ENCODE measurements at regions not wholly inside any gene's neighbourhood (a gene's known extent, or its start where the extent isn't known, plus 50 kb on each side); places are given as distances from the start of the nearest gene placed in this dataset.

GRCh38 chr1:88228114-88228513 lies 456.0 kb upstream of the PKN2 start:
- TF ChIP-seq REST (IDR thresholded peaks at IDR 0.05; ENCODE audit: insufficient replicate concordance, low read depth), result no peak
- no peak for TF ChIP-seq CTCF (IDR thresholded peaks at IDR 0.05; ENCODE audit: insufficient read depth, low read length)
- no peak for TF ChIP-seq POLR2AphosphoS5 (IDR thresholded peaks at IDR 0.05; ENCODE audit: low read depth)

Measured in HL-60 (cell line).